GM12878 (cell line): ENCODE measurements at regions not wholly inside any gene's neighbourhood (a gene's known extent, or its start where the extent isn't known, plus 50 kb on each side); places are given as distances from the start of the nearest gene placed in this dataset.

Experiments used
- ATAC-seq: fragments of 200-7000 bp; cut with Tn5 transposase; 3 replicates; pipeline ENCODE4 v1.9.1; 2020; ENCODE audit warnings: mild to moderate bottlenecking, moderate library complexity
- BruUV-seq: library from RNA; stranded (reverse); fragments of 400-500 nt; replicated peaks from 2 replicates; lab custom pipeline; 2021; lab: Mats Ljungman, UMichigan
- CTCF ChIA-PET: fragments of 300-600 bp; sonication (Branson Sonifier 250); formaldehyde crosslinking; extraction: SDS; loops from one replicate; lab custom pipeline; 2021; ENCODE audit warnings: inconsistent platforms; lab: Yijun Ruan, JAX
- POLR2A ChIA-PET: fragments of 350-600 bp; formaldehyde crosslinking; extraction: SDS; loops from one replicate; lab custom pipeline; 2021; ENCODE audit warnings: inconsistent platforms; lab: Charles Lee
- RAD21 ChIA-PET: fragments of 300-600 bp; sonication (Branson Sonifier 250); formaldehyde crosslinking; loops from one replicate; lab custom pipeline; 2023; ENCODE audit warnings: antibody characterized with exemption; ENCODE audit not compliant: unreplicated experiment; lab: Charles Lee
- SMC1A ChIA-PET: fragments of 300-600 bp; sonication (Branson Sonifier 250); formaldehyde crosslinking; loops from one replicate; lab custom pipeline; 2023; ENCODE audit not compliant: unreplicated experiment, uncharacterized antibody; lab: Charles Lee
- DNase-seq: peaks from one replicate; pipeline ENCODE4 v3.0.0-alpha.2; 2011; ENCODE audit warnings: low read depth, low spot score
- FAIRE-seq: peaks from 3 replicates; lab custom pipeline; 2011; peaks lifted over from hg19 to GRCh38; lab: Jason Lieb, UNC
- H2AFZ ChIP-seq: 2 replicates; pipeline ENCODE4 v1.6.0; 2011; ENCODE audit warnings: low read depth, low read length, control low read depth; ENCODE audit not compliant: control insufficient read depth
- H3K27ac ChIP-seq: 2 replicates; pipeline ENCODE4 v1.5.1; 2011; ENCODE audit warnings: control low read depth; ENCODE audit not compliant: control insufficient read depth, insufficient read depth
- H3K27me3 ChIP-seq, 2 experiments: replicated peaks in 1 of 2; 2 replicates each; pipeline versions ENCODE4 v1.6.0 to v1.6.1; 2011; ENCODE audit warnings: low read length in 1 of 2; ENCODE audit not compliant: control insufficient read depth in 2 of 2, insufficient read depth in 2 of 2
- H3K36me3 ChIP-seq, 2 experiments: 2 replicates each; pipeline ENCODE4 v1.5.1; 2011; ENCODE audit warnings: low read length in 1 of 2; ENCODE audit not compliant: control insufficient read depth in 2 of 2, insufficient read depth in 2 of 2
- H3K4me1 ChIP-seq: 2 replicates; pipeline ENCODE4 v1.6.1; 2011; ENCODE audit warnings: mild to moderate bottlenecking, low read length, moderate library complexity, mixed read lengths; ENCODE audit not compliant: control insufficient read depth, insufficient read depth
- H3K4me2 ChIP-seq: 2 replicates; pipeline ENCODE4 v1.6.0; 2011; ENCODE audit warnings: control low read depth; ENCODE audit not compliant: control insufficient read depth, insufficient read depth
- H3K4me3 ChIP-seq: fragments of 200-600 bp; sonication (generic); 2 replicates; pipeline ENCODE4 v1.5.1; 2016
- H3K79me2 ChIP-seq: 2 replicates; pipeline ENCODE4 v1.6.0; 2011; ENCODE audit warnings: low read length; ENCODE audit not compliant: control insufficient read depth, insufficient read depth
- H3K9ac ChIP-seq: 2 replicates; pipeline ENCODE4 v1.8.0; 2011; ENCODE audit warnings: low read length, control low read depth, mixed read lengths; ENCODE audit not compliant: control insufficient read depth, insufficient read depth
- H3K9me3 ChIP-seq: replicated peaks from 3 replicates; pipeline ENCODE4 v1.5.1; 2011; ENCODE audit warnings: mild to moderate bottlenecking, low read length; ENCODE audit not compliant: control insufficient read depth, insufficient read depth
- H4K20me1 ChIP-seq: 2 replicates; pipeline ENCODE4 v1.6.0; 2011; ENCODE audit not compliant: control insufficient read depth, insufficient read depth
- CTCF ChIP-seq, 3 experiments: IDR thresholded peaks in 2 of 3; conservative IDR thresholded peaks in 1 of 3; 2 replicates each; pipeline ENCODE4 v1.5.1; 2011; ENCODE audit warnings: low read depth in 3 of 3, low read length in 3 of 3, mild to moderate bottlenecking in 3 of 3, control low read depth in 2 of 3, moderate library complexity in 2 of 3, inconsistent platforms in 1 of 3, mixed read lengths in 1 of 3; ENCODE audit not compliant: control insufficient read depth in 2 of 3, insufficient read depth in 1 of 3; ENCODE audit errors: extremely low read depth in 1 of 3
- ELK1 ChIP-seq: IDR thresholded peaks from 2 replicates; pipeline ENCODE4 v1.6.1; 2012; ENCODE audit warnings: low read depth, low read length, improper control_type of control experiment
- ESRRA ChIP-seq: IDR thresholded peaks from 2 replicates; pipeline ENCODE4 v1.6.1; 2012; ENCODE audit warnings: mild to moderate bottlenecking, low read length, improper control_type of control experiment
- IRF4 ChIP-seq: IDR thresholded peaks from 2 replicates; pipeline ENCODE4 v1.6.1; 2011; ENCODE audit warnings: low read depth, low read length
- NFXL1 ChIP-seq: fragments of 450-650 bp; IDR thresholded peaks from 2 replicates; pipeline ENCODE4 v1.6.1; 2017; ENCODE audit warnings: antibody characterized with exemption, mild to moderate bottlenecking, borderline replicate concordance
- POLR2AphosphoS5 ChIP-seq: IDR thresholded peaks from 2 replicates; pipeline ENCODE4 v1.6.1; 2011; ENCODE audit warnings: mild to moderate bottlenecking, low read length, inconsistent platforms
- SPI1 ChIP-seq: IDR thresholded peaks from 2 replicates; pipeline ENCODE4 v1.6.1; 2011; ENCODE audit warnings: low read depth, mild to moderate bottlenecking, low read length, moderate library complexity, borderline replicate concordance; ENCODE audit not compliant: insufficient read depth
- TCF12 ChIP-seq: IDR thresholded peaks from 2 replicates; pipeline ENCODE4 v1.6.1; 2011; ENCODE audit warnings: low read depth, mild to moderate bottlenecking, low read length
- WGBS: methylation state at CpG from one replicate; pipeline ENCODE4 v1.1.6; 2016; ENCODE audit warnings: low lambda C conversion rate; ENCODE audit not compliant: insufficient replicate concordance, insufficient coverage; ENCODE audit errors: missing lambda C conversion rate; 5-methylcytosine and 5-hydroxymethylcytosine counted together
- in situ Hi-C: fragments of 300-500 bp; cut with MboI; formaldehyde crosslinking; loops from 9 replicates; pipeline ENCODE4 v1.14.3; 2018; ENCODE audit warnings: mixed read lengths
- intact Hi-C: fragments of 100-400 bp; cut with micrococcal nuclease; formaldehyde crosslinking; loops from one replicate; pipeline ENCODE4 v1.14.2; 2022; ENCODE audit not compliant: unreplicated experiment
- TF ChIP-seq, protein P1 (sequence below): IDR thresholded peaks from 2 replicates; pipeline ENCODE4 v1.6.1; 2011; ENCODE audit warnings: low read depth, low read length, improper control_type of control experiment, borderline replicate concordance

DNA sequence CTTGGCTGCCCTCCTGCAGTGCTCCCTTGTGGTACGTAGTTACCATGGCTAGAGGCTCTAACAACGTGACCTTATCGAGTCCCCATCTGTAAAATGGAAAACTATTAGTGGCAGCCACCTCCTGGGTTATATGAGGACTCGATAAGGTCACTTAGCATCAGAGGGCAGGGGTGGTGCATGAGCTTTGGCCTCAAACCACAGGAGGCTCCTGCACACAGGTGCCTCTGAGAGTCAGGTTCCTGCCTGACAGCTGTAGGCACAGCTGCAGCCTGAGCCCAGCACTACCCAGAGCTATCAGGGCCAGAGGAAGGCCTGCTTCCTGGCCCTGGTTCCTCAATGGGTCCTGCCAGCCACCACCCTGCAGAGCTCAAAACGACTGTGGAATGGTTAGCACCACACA, 57.2 kb upstream of the SEC14L1 start:
- no TSS peak for BruUV-seq
- POLR2A ChIA-PET: no interaction called here
- WGBS: 14% methylated on average over 5 of the region's 5 CpGs
- no peak for ATAC-seq
- H3K9me3 ChIP-seq: no peaks in the 10 kb centered on the region
- no peak overlapping the region for H3K4me2 ChIP-seq
- TF ChIP-seq NFXL1 (no peak), TCF12 (0 out of 2 replicates have a peak, but pooled peaks have one; percentile 10)
- TF ChIP-seq, all 136 proteins: peak for 1
- RAD21 ChIA-PET: interaction anchor here (0.6 to 1.4 kb wide), 4 partner anchors 11 to 217 kb away, joined by 3 read pairs; partner anchors contain the start of gene SEC14L1
- in situ Hi-C loops (no loop called here), intact Hi-C loops (loop anchor here (10.0 kb wide), 1 partner anchor 349 kb away; the partner anchor contains the start of genes MFSD11 and SRSF2)
- peaks cover under 1% of the 10 kb centered on the region; the same call in 1 of the 2 replicates for H3K79me2 ChIP-seq
- no peak overlapping the region for H3K27ac ChIP-seq
- H3K4me1 ChIP-seq: peaks cover 10% of the 10 kb centered on the region
- H4K20me1 ChIP-seq: no peaks in the 10 kb centered on the region
- no peak overlapping the region for H3K9ac ChIP-seq
- DNase-seq (no peak), FAIRE-seq (no peak)
- SMC1A ChIA-PET: interaction anchor here (1.6 kb wide), 1 partner anchor 62 kb away, joined by 4 read pairs; no protein-coding TSS in a partner anchor
- no peaks in the 10 kb centered on the region for H3K36me3 ChIP-seq
- CTCF ChIA-PET: interaction anchor here (1.0 to 2.0 kb wide), 5 partner anchors 11 to 164 kb away, joined by 3 to 8 read pairs (median 3); partner anchors contain the start of gene SEC14L1
- H3K27me3 ChIP-seq: no peaks in the 10 kb centered on the region
- no peak overlapping the region for H2AFZ ChIP-seq
- no peak overlapping the region for H3K4me3 ChIP-seq

DNA sequence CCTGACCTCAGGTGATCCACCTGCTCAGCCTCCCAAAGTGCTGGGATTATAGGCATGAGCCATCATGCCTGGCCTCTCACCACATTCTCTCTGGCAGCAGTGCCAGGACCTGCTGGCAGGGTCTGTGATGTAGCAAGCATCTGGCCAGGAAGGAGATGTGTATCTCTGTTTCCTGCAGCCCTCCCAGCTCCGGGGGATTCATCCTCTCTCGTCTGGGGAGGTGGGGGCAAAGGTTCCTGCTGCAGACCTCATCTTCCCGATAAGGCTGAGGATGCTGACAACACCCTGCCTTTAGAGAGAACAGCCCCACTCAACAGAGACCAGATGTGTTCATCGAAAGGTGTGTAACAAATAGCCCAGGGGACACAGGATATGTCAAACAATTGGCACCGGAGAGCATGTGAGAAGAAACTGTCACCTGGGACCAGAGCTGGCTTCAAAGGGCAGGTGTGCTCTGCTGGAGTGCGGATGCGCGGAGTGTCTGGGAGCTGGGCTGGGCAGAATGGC, 54.8 kb upstream of the SEC14L1 start:
- no TSS peak for BruUV-seq
- RAD21 ChIA-PET: interaction anchor here (1.0 to 1.9 kb wide), 3 partner anchors 60 to 159 kb away, joined by 4 to 6 read pairs (median 4); no protein-coding TSS in a partner anchor
- Histone ChIP-seq H3K9me3 (no peaks in the 10 kb centered on the region), H3K79me2 (peaks cover 24% of the 10 kb centered on the region), H3K4me3 (no peak overlapping the region), H3K27ac (no peak overlapping the region), H3K27me3 (no peaks in the 10 kb centered on the region), H3K4me1 (peaks cover 23% of the 10 kb centered on the region), H2AFZ (peak overlapping the region; percentile 48), H3K36me3 (peaks cover 0 to 8% of the 10 kb centered on the region in 2 experiments; a peak in 1 of 4 replicates), H3K4me2 (0 out of 2 replicates have a peak overlapping the region, but pooled peaks have one; percentile 19), H3K9ac (no peak overlapping the region), H4K20me1 (no peaks in the 10 kb centered on the region)
- DNase-seq (no peak), FAIRE-seq (no peak), ATAC-seq (no peak)
- CTCF ChIA-PET: interaction anchor here (1.0 to 5.3 kb wide), 13 partner anchors 8 to 218 kb away, joined by 3 to 33 read pairs (median 8); partner anchors contain the start of genes MGAT5B and SEC14L1
- 14% methylated on average over 8 of the region's 8 CpGs for WGBS
- POLR2A ChIA-PET: no interaction called here
- intact Hi-C loops: loop anchor here (1.0 to 10.0 kb wide), 3 partner anchors 161 to 351 kb away; partner anchors contain the start of genes MFSD11 and SRSF2
- SMC1A ChIA-PET: interaction anchor here (0.9 to 3.0 kb wide), 10 partner anchors 16 to 162 kb away, joined by 3 to 20 read pairs (median 5); partner anchors contain the start of gene SEC14L1
- in situ Hi-C loops: loop anchor here (5.0 kb wide), 1 partner anchor 161 kb away; no protein-coding TSS in a partner anchor
- TF ChIP-seq IRF4: no peak
- TF ChIP-seq ELK1: no peak
- TF ChIP-seq, protein P1, sequence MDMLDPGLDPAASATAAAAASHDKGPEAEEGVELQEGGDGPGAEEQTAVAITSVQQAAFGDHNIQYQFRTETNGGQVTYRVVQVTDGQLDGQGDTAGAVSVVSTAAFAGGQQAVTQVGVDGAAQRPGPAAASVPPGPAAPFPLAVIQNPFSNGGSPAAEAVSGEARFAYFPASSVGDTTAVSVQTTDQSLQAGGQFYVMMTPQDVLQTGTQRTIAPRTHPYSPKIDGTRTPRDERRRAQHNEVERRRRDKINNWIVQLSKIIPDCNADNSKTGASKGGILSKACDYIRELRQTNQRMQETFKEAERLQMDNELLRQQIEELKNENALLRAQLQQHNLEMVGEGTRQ: no peak
- no peak for TF ChIP-seq SPI1
- TF ChIP-seq CTCF (IDR thresholded peaks at IDR 0.05 in 2 of 3, conservative IDR thresholded peaks at IDR 0.05 in 1 of 3; ENCODE audit: control insufficient read depth in 2 of 3, extremely low read depth in 1 of 3, insufficient read depth in 1 of 3, low read depth in 3 of 3, low read length in 3 of 3): no peak
- no peak for TF ChIP-seq ESRRA
- no peak for TF ChIP-seq POLR2AphosphoS5
